Smooth muscle cell (in vitro differentiated cells): ENCODE measurements at regions not wholly inside any gene's neighbourhood (a gene's known extent, or its start where the extent isn't known, plus 50 kb on each side); places are given as distances from the start of the nearest gene placed in this dataset.

Experiments used
- DNase-seq: peaks from one replicate; lab custom pipeline; 2025; ENCODE audit not compliant: unreplicated experiment; lab: John Stamatoyannopoulos, UW
- H2AFZ ChIP-seq: fragments of 200-600 bp; sonication (generic); 2 replicates; pipeline ENCODE4 v1.6.0; 2016; ENCODE audit warnings: antibody characterized with exemption, low read depth, mild to moderate bottlenecking
- H3F3A ChIP-seq: fragments of 200-600 bp; sonication (generic); 2 replicates; pipeline ENCODE4 v1.6.0; 2017; ENCODE audit warnings: antibody characterized with exemption, low read depth
- H3K27ac ChIP-seq: fragments of 200-600 bp; sonication (generic); 2 replicates; pipeline ENCODE4 v1.5.1; 2016; ENCODE audit warnings: low read depth, mild to moderate bottlenecking
- H3K27me3 ChIP-seq: fragments of 200-600 bp; sonication (generic); 2 replicates; pipeline ENCODE4 v1.6.1; 2016; ENCODE audit warnings: low read depth, mild to moderate bottlenecking
- H3K36me3 ChIP-seq: fragments of 200-600 bp; sonication (generic); 2 replicates; pipeline ENCODE4 v1.5.1; 2016; ENCODE audit warnings: low read depth
- H3K4me1 ChIP-seq: fragments of 200-600 bp; sonication (generic); 2 replicates; pipeline ENCODE4 v1.5.1; 2016; ENCODE audit warnings: low read depth
- H3K4me2 ChIP-seq: fragments of 200-600 bp; sonication (generic); 2 replicates; pipeline ENCODE4 v1.6.0; 2016; ENCODE audit warnings: mild to moderate bottlenecking
- H3K4me3 ChIP-seq: fragments of 200-600 bp; sonication (generic); 2 replicates; pipeline ENCODE4 v1.5.1; 2016; ENCODE audit warnings: mild to moderate bottlenecking
- H3K79me2 ChIP-seq: fragments of 200-600 bp; sonication (generic); 2 replicates; pipeline ENCODE4 v1.6.0; 2016; ENCODE audit warnings: low read depth, mild to moderate bottlenecking
- H3K9ac ChIP-seq: fragments of 200-600 bp; sonication (generic); 2 replicates; pipeline ENCODE4 v1.6.0; 2016; ENCODE audit warnings: low read depth
- H3K9me3 ChIP-seq: fragments of 200-600 bp; sonication (generic); replicated peaks from 2 replicates; pipeline ENCODE4 v1.5.1; 2016; ENCODE audit warnings: low read depth
- H4K20me1 ChIP-seq: fragments of 200-600 bp; sonication (generic); 2 replicates; pipeline ENCODE4 v1.6.0; 2016; ENCODE audit warnings: low read depth
- CTCF ChIP-seq: fragments of 200-600 bp; sonication (generic); IDR thresholded peaks from 2 replicates; pipeline ENCODE4 v1.5.1; 2017; ENCODE audit warnings: borderline replicate concordance, mild to moderate bottlenecking, antibody characterized with exemption; ENCODE audit not compliant: insufficient read depth, poor library complexity, severe bottlenecking
- WGBS: methylation state at CpG from one replicate; pipeline ENCODE4 v1.1.7; 2016; ENCODE audit warnings: low lambda C conversion rate; 5-methylcytosine and 5-hydroxymethylcytosine counted together

DNA sequence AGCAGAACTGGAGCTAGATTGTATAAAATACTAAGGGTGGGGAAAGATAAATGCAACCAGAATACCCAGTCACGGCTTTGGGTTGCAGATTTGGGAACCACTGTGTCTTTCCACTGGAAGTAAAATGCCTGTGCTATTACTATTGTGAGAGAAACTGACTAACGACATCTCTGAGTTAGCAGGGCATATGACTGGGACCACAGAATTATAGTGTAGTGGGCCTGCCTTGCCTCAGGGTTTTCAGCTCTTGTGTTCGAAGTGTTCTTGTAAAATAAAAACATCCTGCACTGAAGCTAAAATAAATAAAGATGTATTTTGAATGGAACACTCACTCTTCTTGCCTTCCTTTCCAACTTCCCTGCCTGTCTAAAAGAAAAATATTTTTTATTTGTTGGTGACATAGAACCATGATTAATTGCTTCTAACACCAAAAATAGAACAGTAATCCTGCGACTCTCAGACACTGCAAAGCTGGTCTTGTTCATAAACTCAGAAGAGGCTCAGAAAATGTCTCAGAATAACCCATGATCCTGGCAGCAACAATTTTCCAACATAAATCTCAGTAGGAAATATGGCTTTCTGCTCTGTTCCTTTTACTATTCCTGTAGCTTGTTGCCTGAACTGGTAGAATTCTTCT, 104.2 kb downstream of the FAM47B start:
- no peak for DNase-seq
- Histone ChIP-seq H3K36me3 (no peaks in the 10 kb centered on the region), H3K9ac (no peak overlapping the region), H3K4me1 (no peaks in the 10 kb centered on the region), H3K4me2 (no peak overlapping the region), H3F3A (no peaks in the 10 kb centered on the region), H3K27me3 (no peaks in the 10 kb centered on the region), H2AFZ (no peak overlapping the region), H3K9me3 (no peaks in the 10 kb centered on the region), H3K79me2 (no peaks in the 10 kb centered on the region), H3K27ac (no peak overlapping the region), H3K4me3 (no peak overlapping the region), H4K20me1 (no peaks in the 10 kb centered on the region)
- no peak for TF ChIP-seq CTCF
- 60% methylated on average over 4 of the region's 4 CpGs for WGBS

DNA sequence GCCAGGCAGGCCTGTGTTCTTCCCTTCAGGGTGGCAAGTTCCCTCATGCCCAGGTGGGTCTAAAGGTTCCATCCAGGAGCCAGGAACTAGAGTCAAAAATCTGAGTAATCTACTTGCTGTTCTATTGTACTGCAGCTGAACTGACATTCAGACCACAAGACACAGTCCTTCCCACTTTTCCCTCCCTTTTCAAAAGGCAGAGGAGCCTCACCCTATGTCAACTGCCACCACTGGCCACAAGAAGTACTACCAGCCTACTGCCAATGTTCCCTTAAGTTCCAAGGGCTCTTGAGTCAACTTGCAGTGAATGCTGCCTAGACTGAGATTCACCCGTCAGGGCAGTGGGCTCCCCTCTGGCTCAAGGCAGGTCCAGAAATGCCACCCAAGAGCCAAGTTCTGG, 133.5 kb downstream of the FAM47B start:
- WGBS, result 80% methylated on average over 1 of the region's 1 CpG
- Histone ChIP-seq H3K27ac (no peak overlapping the region), H3K79me2 (no peaks in the 10 kb centered on the region), H3F3A (no peaks in the 10 kb centered on the region), H3K9me3 (no peaks in the 10 kb centered on the region), H4K20me1 (no peaks in the 10 kb centered on the region), H2AFZ (no peak overlapping the region), H3K4me2 (no peak overlapping the region), H3K4me1 (no peaks in the 10 kb centered on the region), H3K9ac (no peak overlapping the region), H3K36me3 (no peaks in the 10 kb centered on the region), H3K4me3 (no peak overlapping the region), H3K27me3 (no peaks in the 10 kb centered on the region)
- no peak for TF ChIP-seq CTCF
- DNase-seq, result no peak

- H3K4me3 ChIP-seq, result no peak overlapping the region
- H3K36me3 ChIP-seq, result no peaks in the 10 kb centered on the region
- H3K27ac ChIP-seq, result no peak overlapping the region
- H3K27me3 ChIP-seq, result no peaks in the 10 kb centered on the region
- no peak overlapping the region for H3K9ac ChIP-seq
- H2AFZ ChIP-seq, result no peak overlapping the region
- H3K4me2 ChIP-seq, result no peak overlapping the region
- TF ChIP-seq CTCF, result no peak
- no peak for DNase-seq
- no peaks in the 10 kb centered on the region for H4K20me1 ChIP-seq
- no peaks in the 10 kb centered on the region for H3K4me1 ChIP-seq
- H3K9me3 ChIP-seq, result no peaks in the 10 kb centered on the region
- H3K79me2 ChIP-seq, result no peaks in the 10 kb centered on the region
- no peaks in the 10 kb centered on the region for H3F3A ChIP-seq
Measured at GRCh38 chrX:35090801-35091200, 148.2 kb downstream of the FAM47B start.

DNA sequence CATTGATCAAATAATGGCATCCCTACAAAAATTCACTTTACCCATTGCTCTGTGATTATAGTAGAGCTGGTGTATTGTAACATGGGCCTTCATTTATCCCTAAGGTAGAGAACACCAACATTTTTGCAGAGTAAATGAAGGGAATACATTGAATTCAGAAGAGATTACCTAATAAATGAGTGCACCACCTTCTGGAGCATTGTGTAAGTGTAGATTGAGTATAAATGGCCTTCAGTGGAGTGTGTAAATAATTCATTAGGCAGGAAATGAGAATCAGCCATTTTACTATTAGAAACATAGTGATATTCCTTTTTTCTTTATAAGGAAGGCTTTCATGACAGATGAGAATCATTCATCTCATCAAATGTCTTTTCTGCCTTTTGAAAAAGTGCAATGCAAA, 155.8 kb downstream of the FAM47B start:
- no peaks in the 10 kb centered on the region for H3K36me3 ChIP-seq
- no peak overlapping the region for H3K9ac ChIP-seq
- DNase-seq, result no peak

More for the DNA sequence above, 155.8 kb downstream of the FAM47B start:
- Histone ChIP-seq H3K4me2 (no peak overlapping the region), H4K20me1 (no peaks in the 10 kb centered on the region), H3F3A (no peaks in the 10 kb centered on the region), H3K27ac (no peak overlapping the region), H3K4me3 (no peak overlapping the region), H3K9me3 (no peaks in the 10 kb centered on the region), H3K79me2 (no peaks in the 10 kb centered on the region), H3K27me3 (no peaks in the 10 kb centered on the region), H2AFZ (no peak overlapping the region), H3K4me1 (no peaks in the 10 kb centered on the region)
- no peak for TF ChIP-seq CTCF
